GM18858 (cell line): ENCODE measurements at regions not wholly inside any gene's neighbourhood (a gene's known extent, or its start where the extent isn't known, plus 50 kb on each side); places are given as distances from the start of the nearest gene placed in this dataset.
"Not testable (repeated sequence)": the region's sequence is repeated elsewhere in the genome, so short reads cannot be mapped to it uniquely, and the experiment has no call there.

ENCODE experiments used
- ATAC-seq: cut with Tn5 transposase; IDR thresholded peaks from one replicate; pipeline ENCODE4 v1.9.1; 2021; ENCODE audit not compliant: unreplicated experiment

DNA sequence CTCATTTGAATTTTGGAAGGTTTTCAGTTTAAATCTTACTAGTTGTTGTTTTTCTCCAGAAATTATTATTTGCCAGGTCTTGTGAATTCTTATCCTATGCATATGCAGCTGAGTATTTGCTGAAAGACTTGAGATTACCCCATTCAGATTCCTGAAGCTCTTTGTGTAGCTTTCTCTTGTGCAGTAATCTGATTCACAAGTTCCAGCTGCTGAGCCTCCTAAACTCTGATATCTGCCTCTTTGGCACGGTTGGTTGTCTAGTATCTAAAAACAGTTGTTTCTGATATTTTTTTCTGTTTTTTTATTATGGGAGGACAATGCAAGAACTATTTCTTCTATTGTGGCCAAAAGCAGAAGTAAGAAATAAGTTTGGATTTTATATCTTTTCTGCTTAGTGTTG lies 863.9 kb upstream of the MANEA start:
- no peak for ATAC-seq

DNA sequence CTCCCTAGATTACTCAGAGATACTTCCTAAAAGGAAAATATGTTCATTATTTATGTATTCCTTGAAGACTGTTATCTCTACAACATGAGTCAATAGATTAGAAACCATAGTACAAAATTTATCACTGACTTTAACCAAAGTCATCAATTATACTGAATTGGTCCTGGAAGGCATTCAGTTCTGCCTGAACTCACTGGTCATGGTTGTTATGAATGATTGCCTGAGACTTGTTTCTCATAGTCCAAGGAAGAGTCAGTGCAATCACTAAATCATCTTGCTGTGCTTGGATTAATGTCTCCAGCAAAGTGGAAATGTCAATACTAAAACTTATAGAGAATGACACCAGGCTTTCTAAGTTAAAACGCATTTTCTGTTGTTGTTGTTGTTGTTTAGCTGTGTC lies 878.6 kb upstream of the MANEA start:
- ATAC-seq = no peak

DNA sequence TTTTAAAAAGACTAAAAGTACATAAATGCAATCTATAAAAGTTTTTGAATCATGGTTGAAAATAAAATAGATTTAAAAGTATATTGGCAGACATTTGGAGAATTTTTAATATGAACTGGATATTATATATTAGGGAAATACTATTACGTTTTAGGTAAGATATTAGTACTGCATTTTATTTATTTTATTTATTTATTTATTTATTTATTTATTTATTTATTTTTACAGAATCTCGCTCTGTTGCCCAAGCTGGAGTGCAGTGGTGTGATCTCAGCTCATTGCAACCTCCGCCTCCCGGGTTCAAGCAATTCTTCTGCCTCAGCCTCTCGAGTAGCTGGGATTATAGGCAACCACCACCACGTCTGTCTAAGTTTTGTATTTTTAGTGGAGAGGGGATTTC lies 890.1 kb upstream of the MANEA start:
- ATAC-seq = not testable (repeated sequence)

DNA sequence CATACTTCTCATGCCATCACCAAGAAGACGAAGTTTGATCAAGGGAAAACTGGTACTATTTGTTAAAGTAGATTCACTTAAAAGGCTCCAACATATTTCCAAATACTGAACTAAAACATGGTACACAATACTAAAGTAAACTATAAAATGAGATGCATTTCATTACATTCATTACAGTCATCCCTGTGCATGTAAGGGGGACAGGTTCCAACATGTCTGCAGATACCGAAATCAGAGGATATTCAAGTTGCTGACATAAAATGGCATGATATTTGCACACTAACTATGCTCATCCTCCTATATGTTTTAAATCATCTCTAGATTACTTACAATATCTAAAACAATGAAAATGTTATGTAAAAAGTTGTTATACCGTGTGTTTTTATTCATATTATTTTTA lies 893.9 kb upstream of the MANEA start:
- ATAC-seq = no peak

DNA sequence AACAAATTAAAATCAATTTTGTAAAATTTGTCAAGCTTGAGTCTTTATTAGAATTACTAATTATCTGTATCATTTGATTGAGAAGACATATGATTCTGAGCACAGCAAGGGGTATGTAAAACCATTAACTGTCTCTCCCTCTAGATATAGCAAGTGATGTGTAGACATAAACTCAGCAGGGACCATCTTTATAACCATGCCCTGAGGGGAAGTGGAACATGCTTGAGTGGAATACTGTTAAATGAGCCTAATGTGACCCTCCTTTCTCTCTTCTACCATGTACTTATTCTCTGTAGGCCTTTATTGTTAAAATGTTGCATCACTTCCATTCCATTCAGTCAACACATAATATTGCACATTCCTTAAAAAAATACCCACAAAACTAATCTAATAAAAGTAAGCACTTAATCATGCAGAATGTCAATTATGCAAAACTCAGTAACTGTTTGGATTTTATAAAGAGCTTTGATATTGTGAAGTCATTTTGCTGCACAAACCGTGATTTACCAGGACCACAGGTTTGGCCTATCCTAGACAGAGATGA lies 896.6 kb upstream of the MANEA start:
- no peak for ATAC-seq

DNA sequence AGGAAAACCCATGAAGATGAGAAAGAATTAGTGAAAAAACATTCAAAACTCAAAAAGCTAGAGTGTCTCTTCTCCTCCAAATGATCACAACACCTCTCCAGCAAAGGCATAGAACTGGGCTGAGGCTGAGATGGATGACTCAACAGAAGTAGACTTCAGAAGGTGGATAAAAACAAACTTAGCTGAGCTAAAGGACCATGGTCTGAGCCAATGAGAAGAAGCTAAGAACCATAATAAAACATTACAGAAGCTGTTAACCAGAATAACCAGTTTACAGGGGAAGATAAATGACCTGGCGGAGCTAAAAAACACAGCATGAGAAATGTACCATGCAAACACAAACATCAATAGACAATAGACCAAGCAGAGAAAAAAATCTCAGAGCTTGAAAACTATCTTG lies 904.1 kb upstream of the MANEA start:
- no peak for ATAC-seq

DNA sequence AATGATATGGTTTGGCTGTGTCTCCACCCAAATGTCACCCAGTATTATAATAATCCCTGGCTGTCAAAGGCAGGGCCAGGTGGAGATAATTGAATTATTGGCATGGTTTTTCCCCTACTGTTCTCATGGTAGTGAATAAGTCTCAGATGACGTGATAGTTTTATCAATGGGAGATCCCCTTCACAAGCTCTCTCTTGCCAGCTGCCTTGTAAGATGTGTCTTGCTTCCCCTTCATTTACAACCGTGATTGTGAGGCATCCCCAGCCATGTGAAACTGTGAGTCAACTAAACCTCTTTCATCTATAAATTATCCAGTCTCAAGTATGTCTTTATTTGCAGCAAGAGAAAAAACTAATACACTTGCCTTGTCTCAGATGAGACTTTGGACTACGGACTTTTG lies 907.3 kb upstream of the MANEA start:
- no peak for ATAC-seq

DNA sequence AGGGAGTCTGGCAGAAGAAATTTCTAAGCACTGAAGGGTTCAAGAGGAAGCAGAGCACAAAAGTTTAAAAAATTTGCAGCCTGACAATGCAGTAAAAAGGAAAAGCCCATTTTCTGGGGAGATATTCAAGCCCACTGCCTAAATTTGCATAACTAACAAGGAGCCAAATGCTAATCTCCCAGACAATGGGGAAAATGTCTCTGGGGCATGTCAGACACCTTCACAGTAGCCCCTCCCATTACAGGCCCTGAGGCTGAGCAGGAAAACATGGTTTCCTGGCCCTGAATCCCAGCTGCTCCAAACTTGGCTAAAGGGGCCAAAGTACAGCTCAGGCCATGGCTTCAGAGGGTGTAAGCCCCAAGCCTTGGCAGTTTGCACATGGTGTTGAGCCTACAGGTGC lies 908.5 kb upstream of the MANEA start:
- no peak for ATAC-seq

DNA sequence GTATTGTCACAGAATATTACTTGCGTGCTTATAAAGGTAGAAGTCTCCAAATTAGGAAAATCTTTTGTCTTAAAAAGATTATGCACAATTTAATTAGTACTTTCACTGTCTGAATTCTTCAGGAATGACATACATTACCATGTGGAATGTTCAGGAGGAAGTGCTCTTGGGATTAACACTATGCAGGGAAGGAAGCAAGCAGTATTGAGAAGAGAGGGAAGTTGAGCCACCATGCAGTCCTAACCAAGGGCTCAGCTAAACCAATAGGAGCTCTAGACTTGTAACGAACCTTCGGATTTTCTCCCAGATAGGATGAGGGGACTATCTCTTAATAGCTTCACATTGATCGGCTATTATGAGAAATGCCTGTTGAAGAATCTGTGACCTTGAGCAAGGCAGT lies 918.4 kb upstream of the MANEA start:
- no peak for ATAC-seq

DNA sequence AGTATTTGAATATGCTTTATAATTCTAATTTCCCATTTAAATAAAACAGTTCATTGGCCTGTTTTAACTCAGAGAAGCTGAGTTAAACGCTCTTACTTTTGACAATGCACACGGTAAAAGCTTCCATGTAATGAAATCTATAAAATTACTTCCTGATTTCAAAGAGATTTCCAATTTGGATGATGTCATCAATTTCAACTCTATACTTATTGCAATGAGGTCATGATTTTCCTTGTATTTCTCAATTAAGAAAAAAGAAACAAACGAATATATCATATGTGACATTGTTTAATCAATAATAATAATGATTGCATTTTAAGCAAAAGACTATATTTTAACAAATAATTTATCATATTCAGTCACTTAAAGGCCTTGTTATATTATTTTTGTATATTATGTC lies 926.1 kb upstream of the MANEA start:
- ATAC-seq = no peak

DNA sequence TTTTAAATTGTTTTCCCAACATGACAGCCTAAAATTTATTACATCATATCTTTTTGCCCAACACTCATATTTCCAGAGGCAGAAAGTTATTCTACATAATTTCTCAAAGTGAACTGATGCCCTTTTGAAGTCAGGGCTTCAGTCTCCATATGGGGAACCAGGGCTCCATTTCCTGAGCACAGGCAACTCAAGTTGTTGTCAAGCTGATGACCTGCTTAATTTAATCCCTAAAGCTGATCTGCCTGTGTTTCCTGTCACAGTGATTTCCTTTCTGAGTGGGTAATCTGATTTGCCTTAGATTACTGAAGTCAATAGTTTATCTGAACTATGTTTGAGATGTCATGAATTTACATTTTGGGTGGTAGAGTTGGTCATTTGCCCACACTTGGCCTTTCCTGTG lies 932.1 kb upstream of the MANEA start:
- no peak for ATAC-seq

DNA sequence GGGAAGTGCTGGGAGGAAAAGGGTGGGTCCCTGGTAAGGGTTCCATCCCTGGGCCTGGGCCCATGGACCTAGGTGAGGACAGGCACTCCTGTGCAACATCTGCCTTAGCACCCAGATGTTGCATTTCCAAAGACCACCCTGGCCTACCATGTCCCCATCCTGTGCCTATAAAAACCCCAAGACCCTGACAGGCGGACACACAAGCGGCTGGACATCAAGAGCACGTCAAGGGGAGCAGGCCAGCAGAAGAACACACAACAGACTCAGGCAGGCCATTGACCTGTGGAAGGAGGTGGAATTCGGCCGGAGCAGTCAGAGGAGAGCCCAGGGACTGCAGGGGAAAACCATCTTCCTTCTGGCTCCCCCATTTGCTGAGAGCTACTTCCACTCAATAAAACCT lies 937.8 kb upstream of the MANEA start:
- no peak for ATAC-seq

DNA sequence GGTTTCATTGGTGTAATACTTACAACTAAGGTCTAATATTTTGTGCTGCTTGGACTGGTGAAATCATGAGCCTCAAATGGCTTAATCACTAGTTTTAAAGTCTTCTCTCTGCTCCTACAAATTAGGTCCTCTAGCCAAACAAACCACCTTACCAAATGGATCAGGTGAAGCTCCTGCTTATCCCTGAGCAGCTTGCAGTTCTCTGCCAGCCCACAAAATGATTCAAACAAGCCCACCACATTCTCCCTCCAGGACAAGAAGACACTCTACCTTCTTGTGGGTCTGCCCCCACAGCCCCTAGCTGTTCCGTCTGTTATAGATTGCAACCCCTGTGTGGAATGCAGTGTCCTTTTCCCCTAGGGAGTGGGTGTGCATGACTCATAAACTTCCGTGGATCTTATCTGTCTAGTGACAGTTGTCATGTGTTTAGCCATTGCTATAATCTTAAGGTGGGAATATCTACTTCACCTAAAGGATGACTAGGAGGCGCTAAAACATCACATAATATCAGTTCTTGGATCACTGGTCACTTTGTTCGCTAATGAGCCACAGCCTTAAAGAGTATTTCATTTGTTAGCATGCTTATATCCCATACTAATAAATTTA lies 940.5 kb upstream of the MANEA start:
- ATAC-seq = no peak

DNA sequence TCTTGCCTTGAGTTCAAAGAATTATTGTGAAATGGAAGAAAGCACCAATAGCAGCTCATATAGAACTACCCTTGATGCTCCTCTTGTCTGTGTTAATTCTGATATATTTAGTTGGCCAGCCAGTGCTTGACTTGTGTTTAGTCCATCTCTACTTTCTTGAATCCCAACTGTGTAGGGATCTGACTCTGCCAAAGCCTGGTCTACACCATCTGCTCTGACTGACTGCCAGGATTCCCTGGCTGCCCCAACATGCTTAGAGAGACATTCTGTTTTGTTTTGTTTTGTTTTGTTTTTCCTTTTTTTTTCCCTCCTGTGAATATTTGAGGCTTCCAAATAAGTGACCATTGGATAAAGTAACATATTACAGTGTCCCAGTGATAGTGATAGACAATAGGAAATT lies 953.7 kb upstream of the MANEA start:
- no peak for ATAC-seq

DNA sequence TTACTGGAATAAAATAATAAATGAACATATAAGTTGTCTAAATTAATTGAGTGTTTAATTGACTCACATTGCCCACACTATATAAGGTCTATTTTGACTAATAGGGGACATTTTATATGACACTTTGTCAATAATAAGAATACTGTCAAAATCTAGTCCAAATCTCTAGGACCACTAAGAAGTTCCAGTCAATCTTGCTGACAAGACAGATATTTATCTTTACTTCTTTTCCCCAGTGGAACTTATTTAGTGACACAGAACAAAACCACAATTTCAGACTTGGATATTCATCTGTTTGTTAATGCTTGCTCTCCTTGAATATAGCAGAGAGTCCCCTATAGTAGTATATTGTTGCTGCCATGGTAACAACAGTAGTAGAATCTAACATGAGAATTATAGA lies 954.6 kb upstream of the MANEA start:
- ATAC-seq = no peak

DNA sequence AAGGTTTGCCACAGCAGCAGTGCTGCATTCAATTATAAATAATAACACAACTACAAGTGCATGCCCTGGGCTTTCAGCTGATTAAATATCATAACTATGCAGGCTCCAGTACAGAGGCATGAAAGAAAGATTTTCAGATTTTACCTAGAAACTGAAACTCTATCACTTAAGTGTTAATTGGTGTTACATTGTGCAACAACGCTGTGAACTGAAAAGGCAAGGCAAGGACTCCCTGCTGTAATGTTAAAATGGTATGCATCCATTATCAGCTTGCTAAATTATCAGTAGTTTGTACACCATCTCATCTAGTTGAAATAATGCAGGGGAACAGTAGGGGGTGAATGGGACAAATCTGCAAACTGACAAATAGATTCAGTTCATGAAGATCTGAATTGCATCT lies 976.7 kb upstream of the MANEA start:
- ATAC-seq = no peak

DNA sequence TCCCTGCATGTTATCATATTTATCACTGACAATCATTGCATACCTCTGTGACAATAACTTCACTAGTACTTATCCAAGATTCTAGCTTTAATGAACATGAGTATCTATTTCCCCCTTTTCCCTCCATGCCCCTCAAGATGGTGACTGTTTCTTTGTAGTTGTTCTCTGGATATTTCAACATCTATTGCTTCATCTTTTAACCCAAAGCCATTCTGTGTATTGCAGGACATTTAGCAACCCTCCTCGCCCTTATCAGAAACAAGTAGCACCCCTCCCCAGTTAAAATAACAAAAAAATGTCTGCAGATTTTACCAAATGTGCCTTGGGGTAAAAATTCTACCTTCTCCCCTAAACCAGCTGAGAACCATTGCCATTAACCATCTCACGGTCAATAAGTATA lies 979.8 kb upstream of the MANEA start:
- no peak for ATAC-seq

DNA sequence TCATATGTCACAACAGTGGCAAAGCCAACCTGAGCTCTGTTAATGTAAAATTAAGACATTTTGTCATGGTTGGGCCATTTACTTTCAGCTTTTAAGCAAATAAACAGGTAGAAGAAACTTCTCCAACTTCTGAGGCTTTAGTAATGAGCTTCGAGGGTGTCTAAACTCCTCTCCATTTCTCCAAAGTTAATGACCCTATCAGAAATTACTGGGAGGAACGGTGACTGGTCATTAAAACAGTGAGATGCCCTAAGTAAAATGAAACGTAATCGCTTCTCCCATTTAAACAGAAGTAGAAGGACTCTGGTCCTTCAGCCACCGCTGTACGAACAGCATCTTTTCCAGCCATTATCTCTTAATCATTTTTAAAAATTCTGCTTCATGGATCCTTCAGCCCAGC lies 986.9 kb upstream of the MANEA start:
- ATAC-seq = no peak

DNA sequence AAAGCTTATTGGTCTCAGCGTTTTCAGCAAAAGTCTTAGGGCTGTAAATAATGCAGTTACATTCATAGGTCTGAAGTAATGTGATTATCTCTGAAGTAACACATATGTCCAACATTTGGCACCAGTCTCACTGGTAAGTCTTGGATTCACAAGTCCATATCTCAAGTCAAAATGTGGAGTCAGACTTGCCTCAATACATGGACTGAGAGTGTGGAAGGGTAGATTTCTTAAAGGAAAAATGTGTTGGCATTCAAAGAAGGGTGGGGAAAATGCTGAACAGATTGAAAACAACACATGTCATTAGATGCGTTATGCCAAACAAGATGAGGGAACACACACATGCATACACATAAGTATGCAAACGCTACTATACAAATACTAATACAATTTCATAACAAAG lies 989.0 kb upstream of the MANEA start:
- ATAC-seq = no peak

DNA sequence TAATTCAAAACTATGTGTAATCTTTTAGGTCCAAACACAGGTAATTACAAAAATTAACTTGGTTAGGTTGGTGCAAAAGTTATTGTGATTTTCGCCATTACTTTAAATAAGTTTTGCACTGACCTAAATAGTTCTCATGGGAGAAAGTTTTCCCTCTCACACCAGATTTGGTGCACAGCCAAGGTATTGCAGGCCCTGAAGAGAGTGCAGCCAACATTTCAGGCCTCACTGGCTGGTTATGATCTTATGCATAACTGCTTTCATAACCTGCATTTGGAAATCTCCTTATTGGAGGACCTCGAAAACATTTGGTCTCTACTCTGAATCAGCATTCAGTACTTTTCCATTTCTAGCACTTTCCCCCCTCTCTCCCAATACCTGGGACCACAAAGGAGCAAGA lies 993.1 kb upstream of the MANEA start:
- no peak for ATAC-seq

DNA sequence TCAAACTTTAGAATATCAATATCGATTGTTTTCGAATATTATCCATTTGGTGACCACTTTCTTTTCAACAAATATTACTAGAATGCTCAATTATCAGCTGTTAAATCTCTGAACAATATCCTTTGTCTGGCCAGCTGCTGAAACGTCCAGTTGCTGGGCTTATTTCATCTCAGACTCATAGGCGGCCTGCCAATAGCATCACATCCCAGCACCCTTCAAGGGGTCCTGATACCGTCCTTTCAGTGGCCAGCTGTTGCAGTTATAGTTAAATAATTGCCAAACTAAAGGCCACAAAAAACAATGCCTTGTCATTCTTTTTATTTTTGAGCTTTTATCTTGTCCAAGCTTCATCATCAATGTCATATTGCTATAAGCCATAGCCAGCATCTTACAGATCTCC lies 1006.8 kb upstream of the MANEA start:
- ATAC-seq = no peak

DNA sequence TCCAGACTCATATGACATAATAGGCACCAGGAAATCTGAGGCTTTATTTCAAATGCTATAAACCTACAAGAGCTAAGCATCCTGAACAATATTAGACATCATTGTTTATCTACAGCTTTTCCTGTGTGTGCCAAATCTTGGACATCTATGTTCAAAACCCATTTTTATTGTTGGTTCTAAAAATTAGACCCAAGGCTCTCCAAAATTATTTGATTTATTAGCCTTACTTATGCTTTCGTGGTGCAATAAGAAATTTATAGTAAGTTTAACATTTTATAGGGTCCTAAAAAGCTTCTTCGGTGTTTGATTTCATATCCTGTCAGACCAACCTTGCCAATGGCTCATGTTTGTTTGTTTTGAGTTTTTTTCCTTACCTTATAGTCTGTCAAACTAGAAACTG lies 1014.5 kb upstream of the MANEA start:
- no peak for ATAC-seq

DNA sequence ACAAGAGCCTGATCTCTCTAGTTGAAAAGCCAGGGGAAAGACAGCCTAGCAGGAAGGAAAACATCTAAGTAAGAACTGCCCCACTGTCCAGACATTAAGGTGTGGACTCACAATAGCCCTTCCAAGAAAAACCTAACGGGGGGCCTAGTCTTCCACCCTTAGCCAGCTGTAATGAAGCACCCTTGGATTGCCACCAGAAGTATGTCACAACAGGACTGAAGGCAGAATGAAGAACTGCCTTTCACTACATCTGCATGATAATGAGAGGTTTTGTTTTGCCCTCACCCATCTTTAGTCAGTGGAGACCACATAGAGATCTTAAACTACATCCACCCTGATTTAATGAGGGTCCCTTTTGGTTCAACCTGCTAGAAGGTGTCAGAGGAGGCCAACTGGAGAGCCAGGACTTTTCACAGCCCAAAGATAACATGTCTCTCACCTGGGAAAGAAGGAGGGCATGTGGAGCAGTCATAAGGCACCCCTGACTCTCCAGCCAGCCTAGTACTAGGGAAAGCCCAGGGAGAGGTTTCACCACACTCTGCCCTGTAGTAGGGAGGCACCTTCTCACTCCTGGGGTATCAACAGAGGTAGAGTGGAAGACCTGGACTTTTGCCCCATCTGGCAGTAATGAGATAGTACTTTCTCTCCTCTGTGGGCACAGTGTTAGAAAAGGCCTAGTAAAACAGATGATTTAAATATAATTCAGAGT lies 1017.4 kb upstream of the MANEA start:
- ATAC-seq = no peak
